ENCODE measurements at regions not wholly inside any gene's neighbourhood (a gene's known extent, or its start where the extent isn't known, plus 50 kb on each side); places are given as distances from the start of the nearest gene placed in this dataset.

DNA sequence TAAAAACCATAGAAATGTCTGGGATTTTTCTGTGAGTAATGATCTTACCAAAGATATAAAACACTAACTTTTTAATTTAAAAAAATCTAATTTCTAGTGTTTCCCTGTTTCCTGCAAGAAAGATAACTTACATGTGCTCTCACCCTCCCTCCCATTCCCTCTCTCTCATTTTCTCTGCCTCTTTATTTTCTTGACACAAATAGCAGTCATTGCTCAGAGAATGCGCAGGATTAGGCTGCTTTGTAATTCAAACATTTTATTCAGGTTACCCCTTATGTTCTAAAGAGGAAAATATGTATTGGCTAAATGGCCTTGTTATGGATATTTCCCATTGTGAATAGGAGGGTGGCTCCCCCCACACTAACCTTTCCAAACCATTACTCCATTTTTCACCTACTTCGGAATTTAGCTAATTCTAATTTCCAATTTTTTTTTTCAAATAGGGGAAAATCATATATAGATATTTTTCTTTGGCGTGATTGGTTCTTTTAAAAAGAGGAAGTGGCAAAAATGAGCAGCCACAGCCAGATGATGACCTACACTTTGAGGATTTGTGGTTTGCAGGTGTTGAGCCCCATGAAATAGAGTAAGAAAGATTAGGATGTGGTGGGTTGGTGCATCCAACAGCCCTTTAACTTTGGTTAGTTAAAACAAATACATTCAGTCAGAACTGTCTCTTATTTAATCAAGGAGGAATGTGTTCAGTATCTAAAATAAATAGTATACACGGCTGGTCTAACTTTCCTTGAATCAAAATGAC, 554.4 kb downstream of the IGSF11 start:
- Histone ChIP-seq H3K36me3 (ENCODE audit: insufficient read depth, low read length) (no peaks in the 10 kb centered on the region), H3K4me1 (ENCODE audit: insufficient read depth, low read length) (no peaks in the 10 kb centered on the region), H3K4me2 (ENCODE audit: low read length) (no peak overlapping the region), H3K27ac (ENCODE audit: low read depth, low read length) (no peak overlapping the region), H3K27me3 (ENCODE audit: insufficient read depth, low read length) (no peaks in the 10 kb centered on the region), H3K79me2 (ENCODE audit: insufficient read depth, low read length) (no peaks in the 10 kb centered on the region), H2AFZ (ENCODE audit: low read depth, low read length) (no peak overlapping the region), H3K4me3 (ENCODE audit: insufficient read depth, low read depth, low read length) (no peak overlapping the region), H3K9me3 (ENCODE audit: insufficient read depth, low read depth, low read length) (no peaks in the 10 kb centered on the region), H4K20me1 (ENCODE audit: insufficient read depth, low read length) (no peaks in the 10 kb centered on the region), H3K9ac (ENCODE audit: low read length) (no peak overlapping the region)
- Mint-ChIP-seq H3K36me3 (ENCODE audit: low read depth, unreplicated experiment) (no peaks in the 10 kb centered on the region), H3K27ac (ENCODE audit: unreplicated experiment) (no peak overlapping the region), H3K9me3 (ENCODE audit: unreplicated experiment) (no peaks in the 10 kb centered on the region), H3K4me1 (ENCODE audit: low read depth, unreplicated experiment) (peaks cover 5% of the 10 kb centered on the region), H3K27me3 (ENCODE audit: low read depth, unreplicated experiment) (no peaks in the 10 kb centered on the region), H3K4me3 (ENCODE audit: unreplicated experiment) (no peak overlapping the region)
- DNase-seq (ENCODE audit: low read depth), result no peak
- no peak for FAIRE-seq
- TF ChIP-seq, protein P1, sequence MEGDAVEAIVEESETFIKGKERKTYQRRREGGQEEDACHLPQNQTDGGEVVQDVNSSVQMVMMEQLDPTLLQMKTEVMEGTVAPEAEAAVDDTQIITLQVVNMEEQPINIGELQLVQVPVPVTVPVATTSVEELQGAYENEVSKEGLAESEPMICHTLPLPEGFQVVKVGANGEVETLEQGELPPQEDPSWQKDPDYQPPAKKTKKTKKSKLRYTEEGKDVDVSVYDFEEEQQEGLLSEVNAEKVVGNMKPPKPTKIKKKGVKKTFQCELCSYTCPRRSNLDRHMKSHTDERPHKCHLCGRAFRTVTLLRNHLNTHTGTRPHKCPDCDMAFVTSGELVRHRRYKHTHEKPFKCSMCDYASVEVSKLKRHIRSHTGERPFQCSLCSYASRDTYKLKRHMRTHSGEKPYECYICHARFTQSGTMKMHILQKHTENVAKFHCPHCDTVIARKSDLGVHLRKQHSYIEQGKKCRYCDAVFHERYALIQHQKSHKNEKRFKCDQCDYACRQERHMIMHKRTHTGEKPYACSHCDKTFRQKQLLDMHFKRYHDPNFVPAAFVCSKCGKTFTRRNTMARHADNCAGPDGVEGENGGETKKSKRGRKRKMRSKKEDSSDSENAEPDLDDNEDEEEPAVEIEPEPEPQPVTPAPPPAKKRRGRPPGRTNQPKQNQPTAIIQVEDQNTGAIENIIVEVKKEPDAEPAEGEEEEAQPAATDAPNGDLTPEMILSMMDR (IDR thresholded peaks at IDR 0.05; ENCODE audit: insufficient read depth, low read depth, low read length), result no peak
- TF ChIP-seq EZH2 (IDR thresholded peaks at IDR 0.05; ENCODE audit: insufficient read depth, low read length), result no peak

DNA sequence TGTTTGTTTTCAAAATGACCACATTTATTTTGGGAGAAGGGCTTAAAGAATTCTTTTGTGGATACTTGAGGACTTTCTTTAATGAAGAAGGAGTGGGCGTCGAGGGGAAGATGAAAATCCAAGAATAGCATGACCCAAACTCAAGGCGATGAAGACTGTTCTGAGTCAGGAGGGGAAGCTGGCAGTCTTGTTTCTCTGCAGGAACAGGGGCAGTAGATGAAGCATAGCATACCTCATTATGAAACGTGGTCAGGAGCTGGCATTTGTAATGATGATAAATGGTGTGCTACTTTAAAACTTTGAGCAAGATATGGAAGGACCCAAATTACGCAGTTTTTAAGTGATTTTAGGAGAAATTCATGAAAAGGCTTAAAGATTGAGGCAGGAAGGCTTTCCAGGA, 549.0 kb downstream of the IGSF11 start:
- FAIRE-seq (no peak), DNase-seq (ENCODE audit: low read depth) (no peak)
- H2AFZ ChIP-seq (ENCODE audit: low read depth, low read length), result no peak overlapping the region
- Mint-ChIP-seq H3K27ac (ENCODE audit: unreplicated experiment) (no peak overlapping the region), H3K36me3 (ENCODE audit: low read depth, unreplicated experiment) (no peaks in the 10 kb centered on the region), H3K4me1 (ENCODE audit: low read depth, unreplicated experiment) (peaks cover 8% of the 10 kb centered on the region), H3K9me3 (ENCODE audit: unreplicated experiment) (no peaks in the 10 kb centered on the region), H3K4me3 (ENCODE audit: unreplicated experiment) (no peak overlapping the region), H3K27me3 (ENCODE audit: low read depth, unreplicated experiment) (no peaks in the 10 kb centered on the region)
- no peak overlapping the region for H3K27ac ChIP-seq (ENCODE audit: low read depth, low read length)
- no peak overlapping the region for H3K9ac ChIP-seq (ENCODE audit: low read length)
- no peaks in the 10 kb centered on the region for H3K79me2 ChIP-seq (ENCODE audit: insufficient read depth, low read length)
- no peaks in the 10 kb centered on the region for H3K36me3 ChIP-seq (ENCODE audit: insufficient read depth, low read length)
- no peaks in the 10 kb centered on the region for H4K20me1 ChIP-seq (ENCODE audit: insufficient read depth, low read length)
- H3K9me3 ChIP-seq (ENCODE audit: insufficient read depth, low read depth, low read length), result no peaks in the 10 kb centered on the region
- no peaks in the 10 kb centered on the region for H3K4me1 ChIP-seq (ENCODE audit: insufficient read depth, low read length)
- H3K27me3 ChIP-seq (ENCODE audit: insufficient read depth, low read length), result no peaks in the 10 kb centered on the region
- H3K4me2 ChIP-seq (ENCODE audit: low read length), result no peak overlapping the region
- no peak for TF ChIP-seq EZH2 (IDR thresholded peaks at IDR 0.05; ENCODE audit: insufficient read depth, low read length)
- TF ChIP-seq, protein P1 (IDR thresholded peaks at IDR 0.05; ENCODE audit: insufficient read depth, low read depth, low read length), result no peak
- H3K4me3 ChIP-seq (ENCODE audit: insufficient read depth, low read depth, low read length), result no peak overlapping the region

DNA sequence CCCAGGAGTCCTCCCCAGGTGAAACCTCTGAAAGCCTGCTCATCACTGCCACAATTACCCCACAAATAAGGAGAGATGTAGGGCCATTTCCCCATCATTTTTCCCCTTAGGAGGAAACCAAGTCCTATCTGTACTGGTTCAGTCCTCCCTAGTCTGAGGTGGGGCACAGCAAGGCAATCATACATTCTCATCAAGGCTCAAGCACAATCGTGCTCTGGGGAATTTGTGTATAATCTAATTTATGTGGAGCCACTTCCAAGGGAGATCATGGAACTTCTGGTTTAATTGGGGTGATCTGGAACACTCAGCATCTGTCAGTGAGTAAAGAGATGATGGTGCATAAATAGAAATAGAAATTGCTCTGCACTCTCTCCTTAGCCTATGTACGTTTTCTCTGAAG, 546.9 kb downstream of the IGSF11 start:
- Mint-ChIP-seq H3K4me3 (ENCODE audit: unreplicated experiment) (no peak overlapping the region), H3K4me1 (ENCODE audit: low read depth, unreplicated experiment) (peaks cover 8% of the 10 kb centered on the region), H3K27me3 (ENCODE audit: low read depth, unreplicated experiment) (no peaks in the 10 kb centered on the region), H3K9me3 (ENCODE audit: unreplicated experiment) (no peaks in the 10 kb centered on the region), H3K36me3 (ENCODE audit: low read depth, unreplicated experiment) (no peaks in the 10 kb centered on the region), H3K27ac (ENCODE audit: unreplicated experiment) (no peak overlapping the region)
- DNase-seq (ENCODE audit: low read depth) (no peak), FAIRE-seq (no peak)
- Histone ChIP-seq H3K27ac (ENCODE audit: low read depth, low read length) (no peak overlapping the region), H3K27me3 (ENCODE audit: insufficient read depth, low read length) (no peaks in the 10 kb centered on the region), H3K36me3 (ENCODE audit: insufficient read depth, low read length) (no peaks in the 10 kb centered on the region), H4K20me1 (ENCODE audit: insufficient read depth, low read length) (no peaks in the 10 kb centered on the region), H3K9ac (ENCODE audit: low read length) (no peak overlapping the region), H3K4me1 (ENCODE audit: insufficient read depth, low read length) (no peaks in the 10 kb centered on the region), H2AFZ (ENCODE audit: low read depth, low read length) (no peak overlapping the region), H3K79me2 (ENCODE audit: insufficient read depth, low read length) (no peaks in the 10 kb centered on the region), H3K4me3 (ENCODE audit: insufficient read depth, low read depth, low read length) (no peak overlapping the region), H3K9me3 (ENCODE audit: insufficient read depth, low read depth, low read length) (no peaks in the 10 kb centered on the region), H3K4me2 (ENCODE audit: low read length) (no peak overlapping the region)
- TF ChIP-seq, protein P1 (IDR thresholded peaks at IDR 0.05; ENCODE audit: insufficient read depth, low read depth, low read length), result no peak
- no peak for TF ChIP-seq EZH2 (IDR thresholded peaks at IDR 0.05; ENCODE audit: insufficient read depth, low read length)

Measured in astrocyte (in vitro differentiated cells and primary cell).